GM12891 (cell line): ENCODE measurements at regions not wholly inside any gene's neighbourhood (a gene's known extent, or its start where the extent isn't known, plus 50 kb on each side); places are given as distances from the start of the nearest gene placed in this dataset.

Source experiments
- PAX5 ChIP-seq: IDR thresholded peaks from 2 replicates; pipeline ENCODE4 v1.6.1; 2011; ENCODE audit warnings: low read length, moderate library complexity, mild to moderate bottlenecking; ENCODE audit not compliant: insufficient read depth, severe bottlenecking
- POLR2A ChIP-seq: IDR thresholded peaks from 2 replicates; pipeline ENCODE4 v1.6.1; 2011; ENCODE audit warnings: low read depth, low read length, control low read depth
- POLR2AphosphoS5 ChIP-seq: IDR thresholded peaks from 2 replicates; pipeline ENCODE4 v1.6.1; 2011; ENCODE audit warnings: low read depth, low read length, control low read depth
- POU2F2 ChIP-seq: IDR thresholded peaks from 2 replicates; pipeline ENCODE4 v1.6.1; 2011; ENCODE audit warnings: low read depth, mild to moderate bottlenecking, control low read depth, low read length, moderate library complexity
- SPI1 ChIP-seq: IDR thresholded peaks from 2 replicates; pipeline ENCODE4 v1.6.1; 2011; ENCODE audit warnings: low read depth, low read length, control low read depth
- TAF1 ChIP-seq: IDR thresholded peaks from 2 replicates; pipeline ENCODE4 v1.6.1; 2011; ENCODE audit warnings: low read depth, low read length, control low read depth

GRCh38 chr6:119802464-119802863, 452.9 kb upstream of the MAN1A1 start:
- TF ChIP-seq POLR2A (no peak), TAF1 (no peak), PAX5 (no peak), POLR2AphosphoS5 (no peak), SPI1 (no peak), POU2F2 (no peak)
